Glomerular visceral epithelial cell (primary cell): ENCODE measurements at regions not wholly inside any gene's neighbourhood (a gene's known extent, or its start where the extent isn't known, plus 50 kb on each side); places are given as distances from the start of the nearest gene placed in this dataset.
A peak's percentile ranks its signal among the peaks of the same experiment; 100 is the strongest.
"Not testable (repeated sequence)": the region's sequence is repeated elsewhere in the genome, so short reads cannot be mapped to it uniquely, and the experiment has no call there.

Source experiments
- DNase-seq: peaks from one replicate; pipeline ENCODE4 v3.0.0-alpha.2; 2016; ENCODE audit errors: extremely low spot score

DNA sequence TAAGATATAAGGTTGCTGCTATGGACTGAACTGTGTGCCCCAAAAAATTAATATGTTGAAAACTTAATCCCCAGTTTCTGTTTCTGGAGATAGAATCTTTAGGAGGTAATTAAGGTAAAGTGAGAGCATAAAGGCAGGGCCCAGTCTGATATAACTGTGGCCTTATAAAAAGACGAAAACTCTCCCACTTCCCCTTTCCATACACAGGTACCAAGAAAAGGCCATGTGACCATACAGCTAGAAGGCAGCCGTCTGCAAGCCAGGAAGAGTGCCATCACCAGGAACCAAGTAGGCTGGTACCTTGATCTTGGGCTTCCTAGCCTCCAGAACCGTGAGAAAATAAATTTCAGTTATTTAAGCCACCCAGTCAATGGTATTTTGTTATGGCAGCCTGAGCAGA, 550.3 kb downstream of the SMARCA1 start:
- DNase-seq, result no peak

- DNase-seq, result no peak
Measured at GRCh38 chrX:128961290-128961689, 562.0 kb downstream of the SMARCA1 start.

GRCh38 chrX:128954697-128955096, 568.6 kb downstream of the SMARCA1 start:
- not testable (repeated sequence) for DNase-seq

- no peak for DNase-seq
Measured at GRCh38 chrX:128931071-128931470, 592.2 kb downstream of the SMARCA1 start.

DNA sequence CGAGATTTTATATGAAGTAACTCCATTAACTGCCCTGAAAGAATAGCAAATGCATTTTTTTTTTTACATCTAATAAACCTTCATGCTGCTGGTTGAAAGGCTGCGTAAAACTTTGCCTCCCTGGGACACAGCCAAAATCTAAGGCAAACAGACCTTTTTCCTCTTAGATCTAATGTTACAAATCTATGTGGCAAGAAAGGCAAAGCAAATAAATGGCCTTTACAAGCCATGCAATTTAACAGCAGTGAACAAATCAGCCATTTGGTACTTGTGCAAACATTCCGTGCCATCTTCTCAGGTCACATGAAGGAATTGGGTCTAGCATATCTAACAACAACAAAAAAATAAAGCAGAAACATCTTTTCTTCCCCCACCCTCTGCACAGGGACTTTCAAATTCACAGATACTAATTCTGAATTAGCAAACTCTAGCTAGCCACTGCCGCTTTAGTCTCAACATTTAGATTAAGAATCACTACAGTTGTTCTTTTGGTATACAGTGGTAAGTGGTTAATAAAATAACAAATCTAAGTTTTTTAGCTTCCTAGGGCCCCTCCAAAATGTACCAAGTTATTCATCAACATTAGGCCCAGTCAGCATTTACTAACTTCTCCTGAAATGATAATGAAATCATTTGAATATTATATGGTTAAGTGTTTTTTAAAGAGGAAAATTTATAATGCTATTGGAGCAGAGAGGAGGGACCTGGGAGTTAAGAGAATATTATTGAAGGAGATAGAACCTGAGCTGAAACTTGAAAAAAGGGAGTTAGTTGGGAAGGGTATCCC, 593.8 kb downstream of the SMARCA1 start:
- DNase-seq, result no peak

DNA sequence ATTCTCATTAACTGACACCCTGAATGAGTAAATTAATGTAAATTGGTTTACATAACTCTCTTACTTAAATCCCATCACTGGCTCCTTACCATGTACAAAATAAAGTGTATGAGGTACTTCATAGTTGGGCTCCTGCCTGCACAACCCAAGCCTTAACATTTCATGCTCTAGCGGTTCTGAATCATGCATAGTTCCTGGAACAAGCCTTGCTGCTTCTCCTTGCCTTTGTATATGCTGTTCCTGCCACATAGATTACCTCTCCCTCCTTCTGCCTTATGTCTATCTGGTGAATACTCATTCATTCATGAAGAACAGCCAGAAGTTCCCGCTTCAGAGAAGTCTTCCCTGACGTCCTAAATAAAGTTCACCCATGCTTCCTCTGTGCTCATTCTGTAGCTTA, 594.7 kb downstream of the SMARCA1 start:
- DNase-seq, result peak; percentile 50

GRCh38 chrX:128927363-128927762, 595.9 kb downstream of the SMARCA1 start:
- no peak for DNase-seq

- no peak for DNase-seq
Measured at GRCh38 chrX:128906753-128907152, 616.5 kb downstream of the SMARCA1 start.

- DNase-seq, result no peak
Measured at GRCh38 chrX:128901018-128901417, 622.3 kb downstream of the SMARCA1 start.

- DNase-seq, result peak; percentile 63
Measured at GRCh38 chrX:128897621-128898020, 625.7 kb downstream of the SMARCA1 start.

GRCh38 chrX:128891554-128891953, 631.7 kb downstream of the SMARCA1 start:
- DNase-seq, result no peak

DNA sequence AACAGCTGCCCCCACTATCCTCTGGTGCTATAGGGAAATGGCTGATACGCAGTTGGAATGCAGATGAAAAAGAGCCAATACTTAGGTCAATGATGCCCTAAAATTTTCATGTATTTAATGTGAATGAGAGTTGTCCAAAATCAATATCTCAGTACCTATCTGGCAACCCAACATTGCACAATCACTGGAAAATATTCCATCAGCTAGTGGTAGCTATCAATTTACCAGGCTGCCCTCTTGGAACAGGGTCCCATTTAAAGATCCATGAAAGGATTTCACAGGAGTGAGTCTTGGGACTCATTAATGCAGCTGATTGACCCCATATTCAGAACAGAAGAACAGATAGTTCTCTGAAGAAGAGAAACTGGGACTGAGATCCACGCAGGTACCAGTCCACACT, 638.9 kb downstream of the SMARCA1 start:
- DNase-seq, result no peak

GRCh38 chrX:128883650-128884049, 639.6 kb downstream of the SMARCA1 start:
- no peak for DNase-seq

DNA sequence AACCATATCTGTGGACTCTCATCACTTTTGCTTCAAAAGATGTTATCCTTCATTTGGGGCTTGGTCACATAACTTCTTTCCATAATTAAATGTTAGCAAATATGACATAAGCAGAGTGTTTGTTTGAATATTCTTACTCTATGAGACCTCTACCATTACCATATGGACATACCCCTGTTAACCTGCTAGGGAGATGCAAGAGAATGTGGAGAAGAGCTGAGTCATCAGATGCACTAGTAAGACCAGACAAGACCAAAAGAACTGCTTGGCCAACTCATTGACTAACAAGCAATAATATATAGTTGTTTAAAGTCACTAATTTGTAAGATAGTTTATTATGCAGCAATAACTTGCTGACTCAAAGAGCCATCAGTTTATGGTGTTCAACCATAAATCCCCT, 652.9 kb downstream of the SMARCA1 start:
- no peak for DNase-seq

DNA sequence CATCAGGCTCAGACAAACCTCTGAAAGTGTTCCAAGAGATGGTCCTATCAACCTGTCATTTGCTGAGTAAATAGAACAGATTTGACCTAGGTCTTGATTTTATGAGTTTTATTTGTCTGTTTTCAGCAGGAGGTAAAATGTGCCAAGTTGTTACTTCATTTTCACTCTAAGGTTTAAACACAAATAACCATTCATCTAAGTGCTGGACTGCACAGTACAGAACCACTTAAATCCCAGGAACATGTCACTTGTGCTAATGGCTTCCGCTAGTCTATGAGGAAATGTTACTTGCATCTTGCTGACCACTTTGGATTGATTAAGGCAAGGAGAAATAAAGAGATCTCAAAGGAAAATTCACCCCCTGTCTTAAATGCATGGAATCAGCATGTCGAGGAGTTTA, 660.7 kb downstream of the SMARCA1 start:
- DNase-seq, result no peak

- no peak for DNase-seq
Measured at GRCh38 chrX:128848374-128848773, 674.9 kb downstream of the SMARCA1 start.

DNA sequence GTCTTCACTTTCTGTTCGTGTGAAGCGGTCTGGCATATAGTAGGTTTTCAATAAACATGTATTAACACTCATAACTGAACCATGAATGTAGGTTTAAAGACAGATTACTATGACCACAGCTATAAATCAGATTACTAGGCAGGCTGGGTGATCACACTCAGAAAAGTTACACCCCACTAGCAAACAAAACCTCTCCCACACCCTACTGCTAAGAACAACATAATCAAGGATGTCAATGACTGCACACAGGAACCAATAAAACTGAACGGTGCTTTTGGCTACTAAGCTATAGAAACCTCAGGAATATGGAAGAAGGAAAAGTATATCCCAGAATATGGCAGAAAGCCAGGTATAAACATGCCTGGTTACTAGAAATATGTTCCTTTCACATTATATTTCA, 676.9 kb downstream of the SMARCA1 start:
- no peak for DNase-seq

DNA sequence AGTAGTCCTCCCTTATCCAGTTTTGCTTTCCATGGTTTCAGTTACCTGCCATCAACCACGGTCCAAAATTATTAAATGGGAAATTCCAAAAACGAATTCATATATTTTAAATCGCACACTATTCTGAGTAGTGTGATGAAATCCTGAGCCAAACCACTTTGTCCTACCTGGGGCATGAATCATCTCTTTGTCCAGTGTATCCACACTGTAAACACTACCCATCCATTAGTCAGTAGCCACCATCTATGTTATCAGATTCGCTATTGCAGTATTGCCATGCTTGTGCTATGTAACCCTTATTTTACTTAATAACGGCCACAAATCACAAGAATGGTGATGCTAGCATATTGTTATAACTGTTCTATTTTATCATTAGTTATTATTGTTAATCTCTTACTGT, 704.6 kb downstream of the SMARCA1 start:
- no peak for DNase-seq

- DNase-seq, result no peak
Measured at GRCh38 chrX:128816919-128817318, 706.4 kb downstream of the SMARCA1 start.

DNA sequence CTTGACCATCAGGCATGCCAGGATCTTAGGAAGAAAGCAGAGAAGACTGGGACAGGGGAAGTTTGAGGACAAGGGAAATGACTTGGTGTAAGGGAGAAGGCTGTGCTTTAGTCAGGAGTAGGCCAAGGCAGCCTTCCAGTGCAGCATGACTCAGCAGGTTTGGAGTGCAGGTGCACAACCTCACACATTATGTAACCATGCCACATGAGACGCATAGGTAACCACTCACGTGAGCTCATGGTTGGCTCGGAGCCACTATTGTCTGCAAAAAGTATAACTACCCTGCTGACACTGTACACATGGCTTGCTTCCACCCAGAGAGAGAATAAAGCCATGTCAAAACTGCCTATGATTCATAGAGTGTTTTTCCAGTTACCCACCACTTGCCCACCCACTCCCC, 715.9 kb downstream of the SMARCA1 start:
- no peak for DNase-seq

- no peak for DNase-seq
Measured at GRCh38 chrX:128805236-128805635, 718.1 kb downstream of the SMARCA1 start.

- DNase-seq, result no peak
Measured at GRCh38 chrX:128804828-128805227, 718.5 kb downstream of the SMARCA1 start.

- no peak for DNase-seq
Measured at GRCh38 chrX:128800138-128800537, 723.2 kb downstream of the SMARCA1 start.

- DNase-seq, result not testable (repeated sequence)
Measured at GRCh38 chrX:128783139-128783538, 730.9 kb upstream of the ACTRT1 start.
